ENCODE measurements at regions not wholly inside any gene's neighbourhood (a gene's known extent, or its start where the extent isn't known, plus 50 kb on each side); places are given as distances from the start of the nearest gene placed in this dataset.
A peak's percentile ranks its signal among the peaks of the same experiment; 100 is the strongest.

DNA sequence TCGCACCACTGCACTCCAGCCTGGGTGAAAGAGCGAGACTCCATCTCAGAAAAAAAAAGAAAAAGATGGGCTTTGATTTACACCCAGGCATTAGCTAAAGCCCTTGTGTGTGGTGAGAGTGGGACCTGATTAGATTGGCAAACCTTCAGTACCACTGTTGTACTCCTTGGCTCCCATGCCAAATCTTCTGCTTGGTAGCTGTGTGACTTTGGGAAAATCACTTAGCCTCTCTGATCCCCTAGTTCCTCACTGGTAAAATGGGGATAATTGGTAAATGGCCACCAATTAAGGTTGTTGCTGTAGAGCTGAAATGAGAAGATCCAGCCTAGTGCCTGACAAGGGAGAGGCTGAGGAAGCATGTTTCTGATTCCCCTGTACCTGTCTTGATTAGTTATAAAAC, 63.7 kb downstream of the SLC25A47 start:
- Histone ChIP-seq H3K9ac (ENCODE audit: low read depth in 1 of 2, low read length in 2 of 2) (no peak overlapping the region), H3K4me3 (ENCODE audit: low read depth in 1 of 3, low read length in 3 of 3) (no peak overlapping the region), H3K27me3 (ENCODE audit: control insufficient read depth in 4 of 4, insufficient read depth in 4 of 4, low read length in 3 of 4) (no peaks in the 10 kb centered on the region), H3K36me3 (ENCODE audit: control insufficient read depth in 4 of 4, insufficient read depth in 3 of 4, low read depth in 1 of 4, low read length in 3 of 4) (no peaks in the 10 kb centered on the region), H3K27ac (ENCODE audit: low read depth in 1 of 2, low read length in 2 of 2) (no peak overlapping the region), H3K9me3 (ENCODE audit: control insufficient read depth in 4 of 4, low read length in 3 of 4) (no peaks in the 10 kb centered on the region), H3K4me1 (ENCODE audit: control insufficient read depth in 4 of 4, insufficient read depth in 4 of 4, low read length in 3 of 4) (peaks cover 3 to 17% (median 12%) of the 10 kb centered on the region in 4 donors)
- WGBS = 93% methylated on average over 2 of the region's 2 CpGs
- no peak for DNase-seq (ENCODE audit: low spot score)
- TF ChIP-seq, protein P1, sequence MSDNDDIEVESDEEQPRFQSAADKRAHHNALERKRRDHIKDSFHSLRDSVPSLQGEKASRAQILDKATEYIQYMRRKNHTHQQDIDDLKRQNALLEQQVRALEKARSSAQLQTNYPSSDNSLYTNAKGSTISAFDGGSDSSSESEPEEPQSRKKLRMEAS (IDR thresholded peaks at IDR 0.05) = no peak
- no peak for TF ChIP-seq FOXA2 (IDR thresholded peaks at IDR 0.05)

DNA sequence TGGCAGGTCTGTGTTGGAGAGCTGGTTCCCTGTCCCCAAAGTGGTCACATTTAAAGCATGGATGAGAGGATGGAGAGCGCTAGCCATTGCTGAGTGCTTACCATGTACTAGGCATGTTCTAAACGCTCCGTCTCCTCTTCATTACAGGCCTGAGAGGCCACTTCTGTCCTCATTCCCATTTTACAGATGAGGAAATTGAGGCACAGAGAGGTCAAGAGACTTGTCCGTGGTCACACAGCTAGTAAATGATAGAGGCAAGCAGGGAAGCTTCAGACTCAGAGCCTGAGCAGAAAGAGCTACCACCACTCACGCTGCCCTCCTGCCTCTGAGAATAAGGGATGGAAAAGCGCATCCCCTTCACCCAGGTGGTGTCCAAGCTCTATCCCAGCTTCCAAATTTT, 64.3 kb downstream of the SLC25A47 start:
- Histone ChIP-seq H3K9ac (ENCODE audit: low read depth in 1 of 2, low read length in 2 of 2) (no peak overlapping the region), H3K36me3 (ENCODE audit: control insufficient read depth in 4 of 4, insufficient read depth in 3 of 4, low read depth in 1 of 4, low read length in 3 of 4) (no peaks in the 10 kb centered on the region), H3K4me3 (ENCODE audit: low read depth in 1 of 3, low read length in 3 of 3) (no peak overlapping the region), H3K4me1 (ENCODE audit: control insufficient read depth in 4 of 4, insufficient read depth in 4 of 4, low read length in 3 of 4) (peaks cover 3 to 19% (median 12%) of the 10 kb centered on the region in 4 donors), H3K27ac (ENCODE audit: low read depth in 1 of 2, low read length in 2 of 2) (no peak overlapping the region), H3K27me3 (ENCODE audit: control insufficient read depth in 4 of 4, insufficient read depth in 4 of 4, low read length in 3 of 4) (no peaks in the 10 kb centered on the region), H3K9me3 (ENCODE audit: control insufficient read depth in 4 of 4, low read length in 3 of 4) (no peaks in the 10 kb centered on the region)
- WGBS = 88% methylated on average over 6 of the region's 6 CpGs
- TF ChIP-seq RXRA (IDR thresholded peaks at IDR 0.05) (no peak), SP1 (IDR thresholded peaks at IDR 0.05) (no peak)
- no peak for DNase-seq (ENCODE audit: low spot score)

DNA sequence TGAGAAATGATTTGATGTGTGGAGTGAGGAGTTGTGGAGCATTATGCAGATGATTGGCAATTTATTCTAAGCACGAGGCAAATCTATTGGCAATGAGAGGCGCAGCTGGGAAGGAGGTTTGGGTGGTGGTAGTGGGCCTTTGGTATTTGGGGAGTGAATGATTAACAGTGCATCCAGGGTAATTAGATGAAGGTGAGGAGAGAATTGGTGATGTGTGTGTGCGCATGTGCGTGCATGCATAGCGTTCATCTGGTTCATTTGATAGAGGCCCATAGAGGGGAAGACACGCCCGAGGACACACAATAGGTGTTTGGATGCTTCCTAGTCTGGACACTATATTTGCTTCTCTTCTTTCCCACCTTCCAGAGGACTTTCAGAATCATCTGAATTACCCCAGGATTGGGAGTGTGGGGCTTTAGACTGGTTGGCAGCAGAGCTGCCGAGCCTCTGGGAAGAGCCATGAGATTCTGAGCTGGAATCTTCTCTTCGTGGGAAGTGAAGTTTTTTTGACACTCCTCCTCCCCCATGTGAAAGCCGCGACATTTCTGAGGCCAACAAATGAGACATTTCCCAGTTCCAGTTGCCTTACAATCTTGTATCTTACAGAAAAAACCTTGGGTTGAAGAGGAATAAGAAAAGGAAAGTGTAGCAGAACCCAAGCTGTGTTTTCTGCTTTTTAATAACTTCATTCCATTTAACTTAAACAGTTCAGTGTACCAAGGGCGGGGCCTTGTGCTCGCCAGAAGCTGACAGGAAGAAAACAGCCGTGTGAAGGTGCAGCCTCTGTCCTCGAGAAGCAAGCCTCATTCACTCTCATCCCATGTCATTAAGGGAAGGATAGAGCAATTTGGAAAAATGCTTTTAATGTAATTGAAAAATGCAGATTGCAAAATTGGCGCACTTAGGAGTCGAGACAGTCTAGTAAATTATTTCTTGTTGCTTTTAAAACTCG, 65.2 kb downstream of the SLC25A47 start:
- peaks cover 8 to 24% (median 16%) of the 10 kb centered on the region in 4 donors for H3K4me1 ChIP-seq (ENCODE audit: control insufficient read depth in 4 of 4, insufficient read depth in 4 of 4, low read length in 3 of 4)
- no peak for DNase-seq (ENCODE audit: low spot score)

DNA sequence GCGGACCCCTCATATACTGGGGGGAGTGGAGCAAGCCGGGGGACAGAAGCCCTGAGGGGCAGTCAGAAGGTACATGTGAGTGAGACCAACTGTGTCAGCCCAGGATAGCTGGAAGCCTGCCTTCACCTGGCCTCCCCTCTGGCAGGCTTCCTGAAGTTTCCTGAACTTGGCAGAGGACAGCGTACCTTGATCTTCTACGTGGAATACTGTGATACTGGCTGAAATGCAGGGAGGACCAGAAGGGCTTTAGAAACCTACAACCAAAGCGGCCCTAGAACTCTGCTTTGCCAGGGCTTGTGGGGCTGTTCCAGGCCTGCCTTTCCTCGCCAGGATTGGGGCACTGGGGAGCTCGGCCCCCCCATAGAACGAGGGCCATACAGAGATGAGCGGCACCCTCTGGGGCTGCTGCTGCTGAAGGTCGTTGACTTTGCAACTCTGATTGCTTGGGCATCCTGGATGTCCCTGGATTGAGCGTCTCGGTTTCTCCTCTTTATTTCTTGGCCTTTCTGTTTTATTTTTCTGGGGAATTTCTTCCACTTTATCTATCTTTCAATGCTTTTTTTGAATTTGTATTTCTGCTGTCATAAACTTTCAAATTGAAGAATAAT, 66.5 kb downstream of the SLC25A47 start:
- Histone ChIP-seq H3K36me3 (ENCODE audit: control insufficient read depth in 4 of 4, insufficient read depth in 3 of 4, low read depth in 1 of 4, low read length in 3 of 4) (no peaks in the 10 kb centered on the region), H3K4me3 (ENCODE audit: low read depth in 1 of 3, low read length in 3 of 3) (peak overlapping the region in 1 of 3 donors; percentile 29), H3K9ac (ENCODE audit: low read depth in 1 of 2, low read length in 2 of 2) (no peak overlapping the region), H3K4me1 (ENCODE audit: control insufficient read depth in 4 of 4, insufficient read depth in 4 of 4, low read length in 3 of 4) (peaks cover 8 to 19% (median 14%) of the 10 kb centered on the region in 4 donors), H3K27me3 (ENCODE audit: control insufficient read depth in 4 of 4, insufficient read depth in 4 of 4, low read length in 3 of 4) (no peaks in the 10 kb centered on the region), H3K27ac (ENCODE audit: low read depth in 1 of 2, low read length in 2 of 2) (peak overlapping the region; percentile 63 to 83), H3K9me3 (ENCODE audit: control insufficient read depth in 4 of 4, low read length in 3 of 4) (no peaks in the 10 kb centered on the region)
- 19% methylated on average over 12 of the region's 12 CpGs for WGBS
- no peak for DNase-seq (ENCODE audit: low spot score)
- TF ChIP-seq FOXA2 (IDR thresholded peaks at IDR 0.05) (peak; percentile 41), SP1 (IDR thresholded peaks at IDR 0.05) (peak; percentile 69), CTCF (IDR thresholded peaks at IDR 0.05; ENCODE audit: low read depth, low read length, missing input control) (no peak), HNF4A (conservative IDR thresholded peaks at IDR 0.05) (peak; percentile 89 to 97), EGR1 (IDR thresholded peaks at IDR 0.05; ENCODE audit: low read depth in 2 of 2) (no peak), RAD21 (IDR thresholded peaks at IDR 0.05) (peak; percentile 25 to 48), YY1 (IDR thresholded peaks at IDR 0.05) (peak; percentile 76), ATF3 (IDR thresholded peaks at IDR 0.05) (no peak), NR2F2 (IDR thresholded peaks at IDR 0.05) (no peak), GABPA (IDR thresholded peaks at IDR 0.05 in 1 of 2, conservative IDR thresholded peaks at IDR 0.05 in 1 of 2) (peak in 1 of 2 donors; percentile 51), ZBTB33 (IDR thresholded peaks at IDR 0.05) (peak; percentile 65), TAF1 (conservative IDR thresholded peaks at IDR 0.05) (no peak), JUND (IDR thresholded peaks at IDR 0.05) (peak in 1 of 2 donors; percentile 39), FOXA1 (IDR thresholded peaks at IDR 0.05) (no peak)
- TF ChIP-seq, protein P1 (IDR thresholded peaks at IDR 0.05) = peak; percentile 57

More for the DNA sequence above, 65.2 kb downstream of the SLC25A47 start:
- H3K9ac ChIP-seq (ENCODE audit: low read depth in 1 of 2, low read length in 2 of 2) = no peak overlapping the region
- H3K4me3 ChIP-seq (ENCODE audit: low read depth in 1 of 3, low read length in 3 of 3) = no peak overlapping the region
- TF ChIP-seq RAD21 (IDR thresholded peaks at IDR 0.05) (no peak), RXRA (IDR thresholded peaks at IDR 0.05) (no peak)
- no peaks in the 10 kb centered on the region for H3K9me3 ChIP-seq (ENCODE audit: control insufficient read depth in 4 of 4, low read length in 3 of 4)
- H3K36me3 ChIP-seq (ENCODE audit: control insufficient read depth in 4 of 4, insufficient read depth in 3 of 4, low read depth in 1 of 4, low read length in 3 of 4) = no peaks in the 10 kb centered on the region
- no peak overlapping the region for H3K27ac ChIP-seq (ENCODE audit: low read depth in 1 of 2, low read length in 2 of 2)
- H3K27me3 ChIP-seq (ENCODE audit: control insufficient read depth in 4 of 4, insufficient read depth in 4 of 4, low read length in 3 of 4) = no peaks in the 10 kb centered on the region
- 86% methylated on average over 18 of the region's 18 CpGs for WGBS

Measured in liver (tissue), 8 donors.